ENCODE measurements at regions not wholly inside any gene's neighbourhood (a gene's known extent, or its start where the extent isn't known, plus 50 kb on each side); places are given as distances from the start of the nearest gene placed in this dataset.

GRCh38 chr18:51824746-51825145 is 515.3 kb upstream of the DCC start:
- Histone ChIP-seq H3K4me1 (replicated peaks in 1 of 2; ENCODE audit: control insufficient read depth in 2 of 2, insufficient read depth in 2 of 2, low read length in 2 of 2) (no peaks in the 10 kb centered on the region), H2AFZ (ENCODE audit: low read depth, low read length) (no peak overlapping the region), H3K4me3 (no peak overlapping the region), H4K20me1 (replicated peaks; ENCODE audit: control insufficient read depth, insufficient read depth, low read length) (no peaks in the 10 kb centered on the region), H3K4me2 (ENCODE audit: insufficient read depth, low read length) (no peak overlapping the region), H3K9me3 (replicated peaks; ENCODE audit: control insufficient read depth, insufficient read depth, low read depth, low read length) (no peaks in the 10 kb centered on the region), H3K27me3 (ENCODE audit: control insufficient read depth in 2 of 2, insufficient read depth in 2 of 2, low read length in 2 of 2) (no peaks in the 10 kb centered on the region), H3K36me3 (ENCODE audit: control insufficient read depth, insufficient read depth, low read length) (no peaks in the 10 kb centered on the region), H3K9ac (ENCODE audit: insufficient read depth in 1 of 2, low read depth in 2 of 2, low read length in 2 of 2) (no peak overlapping the region), H3K9me1 (ENCODE audit: control insufficient read depth, insufficient read depth, low read length) (no peaks in the 10 kb centered on the region), H3K79me2 (ENCODE audit: control insufficient read depth, insufficient read depth, low read length) (no peaks in the 10 kb centered on the region), H3K27ac (ENCODE audit: extremely low read depth, low read depth, low read length) (no peak overlapping the region)
- BruUV-seq (replicated peaks) = no TSS peak
- WGBS (ENCODE audit: insufficient coverage, low coverage, missing lambda C conversion rate) = 0% methylated on average over 2 of the region's 2 CpGs
- ChIA-PET POLR2A (no interaction called here), CTCF (ENCODE audit: low intra/inter-chr PET ratio) (no interaction called here)
- FAIRE-seq = no peak
- TF ChIP-seq ZNF146 (CRISPR knock-in tag; IDR thresholded peaks at IDR 0.05; ENCODE audit: unreplicated experiment) (no peak), RBBP5 (IDR thresholded peaks at IDR 0.05; ENCODE audit: borderline replicate concordance, insufficient read depth, low read length, poor library complexity, severe bottlenecking) (no peak), SUPT5H (IDR thresholded peaks at IDR 0.05) (no peak), MBD1 (CRISPR knock-in tag; IDR thresholded peaks at IDR 0.05) (no peak), GTF3C2 (IDR thresholded peaks at IDR 0.05; ENCODE audit: borderline replicate concordance, extremely low read depth, insufficient read length) (no peak)
- ATAC-seq = no peak
- intact Hi-C loops (cut with micrococcal nuclease) = no loop called here
- in situ Hi-C loops (cut with MboI) = no loop called here
- DNase-seq (ENCODE audit: extremely low read depth in 1 of 4, low spot score in 3 of 4) = no peak

Data from K562 (cell line).